Vagina (tissue), 2 donors: ENCODE measurements at regions not wholly inside any gene's neighbourhood (a gene's known extent, or its start where the extent isn't known, plus 50 kb on each side); places are given as distances from the start of the nearest gene placed in this dataset.

Experiments used
- DNase-seq, 2 donors: peaks; one replicate each; pipeline ENCODE4 v3.0.0-alpha.2; 2017; ENCODE audit errors: extremely low spot score in 2 of 2
- H3K27ac ChIP-seq: fragments of 200-600 bp; sonication (generic); one replicate; pipeline ENCODE4 v1.5.1; 2019
- H3K27me3 ChIP-seq: fragments of 200-600 bp; sonication (generic); one replicate; pipeline ENCODE4 v1.5.1; 2019
- H3K36me3 ChIP-seq, 2 donors: fragments of 200-600 bp; sonication (generic); one replicate each; pipeline ENCODE4 v1.5.1; 2017 to 2019
- H3K4me1 ChIP-seq: fragments of 200-600 bp; sonication (generic); one replicate; pipeline ENCODE4 v1.5.1; 2019
- H3K4me3 ChIP-seq, 2 donors: fragments of 200-600 bp; sonication (generic); 1 replicate in 1 of 2; 2 replicates in 1 of 2; pipeline ENCODE4 v1.5.1; 2016 to 2019
- H3K9me3 ChIP-seq: fragments of 200-600 bp; sonication (generic); one replicate; pipeline ENCODE4 v1.5.1; 2019
- CTCF ChIP-seq, 3 experiments: fragments of 450-650 bp in 2 of 3; fragments of 200-600 bp in 1 of 3; sonication (generic) in 1 of 3; IDR thresholded peaks; one replicate each; pipeline ENCODE4 v1.5.1; 2017 to 2019; ENCODE audit warnings: antibody characterized with exemption in 3 of 3, mild to moderate bottlenecking in 2 of 3, moderate library complexity in 2 of 3
- POLR2A ChIP-seq, 2 donors: fragments of 450-650 bp; IDR thresholded peaks; one replicate each; pipeline ENCODE4 v1.6.1; 2017; ENCODE audit warnings: antibody characterized with exemption in 2 of 2, mild to moderate bottlenecking in 2 of 2, moderate library complexity in 2 of 2
- POLR2AphosphoS5 ChIP-seq, 2 donors: sonication (generic); formaldehyde crosslinking; IDR thresholded peaks; one replicate each; pipeline ENCODE4 v1.9.0; 2017; ENCODE audit warnings: antibody characterized with exemption in 2 of 2, mild to moderate bottlenecking in 2 of 2, low read depth in 1 of 2; ENCODE audit not compliant: insufficient read depth in 1 of 2
- intact Hi-C: fragments of 100-400 bp; cut with DNase I; formaldehyde crosslinking; loops from one replicate; pipeline ENCODE4 v1.15.1; 2023

GRCh38 chr9:14560194-14560593 lies 133.0 kb downstream of the ZDHHC21 start:
- Histone ChIP-seq H3K4me3 (no peak overlapping the region), H3K4me1 (no peaks in the 10 kb centered on the region), H3K36me3 (no peaks in the 10 kb centered on the region), H3K9me3 (no peaks in the 10 kb centered on the region), H3K27me3 (no peaks in the 10 kb centered on the region), H3K27ac (no peak overlapping the region)
- TF ChIP-seq POLR2A (IDR thresholded peaks at IDR 0.05): no peak
- no peak for TF ChIP-seq POLR2AphosphoS5 (IDR thresholded peaks at IDR 0.05; ENCODE audit: insufficient read depth in 1 of 2, low read depth in 1 of 2)
- TF ChIP-seq CTCF (IDR thresholded peaks at IDR 0.05): no peak
- intact Hi-C loops: no loop called here
- no peak for DNase-seq

- no peak overlapping the region for H3K27ac ChIP-seq
- intact Hi-C loops: no loop called here
- no peak overlapping the region for H3K4me3 ChIP-seq
- no peak for DNase-seq
- TF ChIP-seq POLR2AphosphoS5 (IDR thresholded peaks at IDR 0.05; ENCODE audit: insufficient read depth in 1 of 2, low read depth in 1 of 2): no peak
- no peak for TF ChIP-seq POLR2A (IDR thresholded peaks at IDR 0.05)
- H3K4me1 ChIP-seq: no peaks in the 10 kb centered on the region
- no peaks in the 10 kb centered on the region for H3K36me3 ChIP-seq
- H3K27me3 ChIP-seq: no peaks in the 10 kb centered on the region
- H3K9me3 ChIP-seq: no peaks in the 10 kb centered on the region
Observed at GRCh38 chr9:14554886-14555285, 138.3 kb downstream of the ZDHHC21 start.

GRCh38 chr9:14547245-14548060 lies 145.8 kb downstream of the ZDHHC21 start:
- no peak overlapping the region for H3K4me3 ChIP-seq
- H3K9me3 ChIP-seq: no peaks in the 10 kb centered on the region
- DNase-seq: no peak
- H3K27me3 ChIP-seq: no peaks in the 10 kb centered on the region
- no peak for TF ChIP-seq CTCF (IDR thresholded peaks at IDR 0.05)
- no peak for TF ChIP-seq POLR2AphosphoS5 (IDR thresholded peaks at IDR 0.05; ENCODE audit: insufficient read depth in 1 of 2, low read depth in 1 of 2)
- TF ChIP-seq POLR2A (IDR thresholded peaks at IDR 0.05): no peak
- intact Hi-C loops: no loop called here
- H3K27ac ChIP-seq: no peak overlapping the region
- no peaks in the 10 kb centered on the region for H3K4me1 ChIP-seq
- no peaks in the 10 kb centered on the region for H3K36me3 ChIP-seq

GRCh38 chr9:14546693-14547092 lies 146.5 kb downstream of the ZDHHC21 start:
- Histone ChIP-seq H3K27ac (no peak overlapping the region), H3K27me3 (no peaks in the 10 kb centered on the region), H3K4me3 (no peak overlapping the region), H3K9me3 (no peaks in the 10 kb centered on the region), H3K4me1 (no peaks in the 10 kb centered on the region), H3K36me3 (no peaks in the 10 kb centered on the region)
- TF ChIP-seq POLR2AphosphoS5 (IDR thresholded peaks at IDR 0.05; ENCODE audit: insufficient read depth in 1 of 2, low read depth in 1 of 2) (no peak), CTCF (IDR thresholded peaks at IDR 0.05) (no peak), POLR2A (IDR thresholded peaks at IDR 0.05) (no peak)
- no peak for DNase-seq
- intact Hi-C loops: no loop called here

GRCh38 chr9:14542071-14542470 lies 151.2 kb downstream of the ZDHHC21 start:
- Histone ChIP-seq H3K27me3 (no peaks in the 10 kb centered on the region), H3K4me1 (no peaks in the 10 kb centered on the region), H3K9me3 (no peaks in the 10 kb centered on the region), H3K4me3 (no peak overlapping the region), H3K27ac (no peak overlapping the region), H3K36me3 (no peaks in the 10 kb centered on the region)
- no peak for DNase-seq
- intact Hi-C loops: no loop called here
- TF ChIP-seq POLR2AphosphoS5 (IDR thresholded peaks at IDR 0.05; ENCODE audit: insufficient read depth in 1 of 2, low read depth in 1 of 2): no peak
- TF ChIP-seq CTCF (IDR thresholded peaks at IDR 0.05): no peak
- TF ChIP-seq POLR2A (IDR thresholded peaks at IDR 0.05): no peak
